T-helper 2 cell treated with Interferon-gamma antibody and Interleukin-4, amounts not matched to agents 5 μg/mL and 100 μg/mL, for 36 hours (primary cell): ENCODE measurements at regions not wholly inside any gene's neighbourhood (a gene's known extent, or its start where the extent isn't known, plus 50 kb on each side); places are given as distances from the start of the nearest gene placed in this dataset.

Source experiments
- DNase-seq: peaks from one replicate; pipeline ENCODE4 v3.0.0; 2021; ENCODE audit warnings: low spot score
- H3K27ac Mint-ChIP-seq: one replicate; pipeline ENCODE4 v1.8.0; 2021; ENCODE audit warnings: mild to moderate bottlenecking, mixed read lengths
- H3K27me3 Mint-ChIP-seq: one replicate; pipeline ENCODE4 v1.8.0; 2021; ENCODE audit warnings: low read depth, mixed read lengths
- H3K36me3 Mint-ChIP-seq: one replicate; pipeline ENCODE4 v1.8.0; 2021; ENCODE audit warnings: low read depth, mixed read lengths
- H3K4me1 Mint-ChIP-seq: one replicate; pipeline ENCODE4 v1.8.0; 2021; ENCODE audit warnings: low read depth, mixed read lengths
- H3K4me3 Mint-ChIP-seq: one replicate; pipeline ENCODE4 v1.8.0; 2022; ENCODE audit warnings: mild to moderate bottlenecking, moderate library complexity, mixed read lengths
- H3K9me3 Mint-ChIP-seq: one replicate; pipeline ENCODE4 v1.8.0; 2021; ENCODE audit warnings: mixed read lengths

- no peak for DNase-seq
- H3K4me3 Mint-ChIP-seq = no peak overlapping the region
- no peaks in the 10 kb centered on the region for H3K9me3 Mint-ChIP-seq
- no peaks in the 10 kb centered on the region for H3K36me3 Mint-ChIP-seq
- no peaks in the 10 kb centered on the region for H3K4me1 Mint-ChIP-seq
- no peaks in the 10 kb centered on the region for H3K27me3 Mint-ChIP-seq
- H3K27ac Mint-ChIP-seq = no peak overlapping the region
These were observed 499.0 kb downstream of the TXNL1 start for GRCh38 chr18:56139372-56139771.

- Mint-ChIP-seq H3K4me1 (no peaks in the 10 kb centered on the region), H3K4me3 (no peak overlapping the region), H3K27ac (no peak overlapping the region), H3K36me3 (no peaks in the 10 kb centered on the region), H3K27me3 (no peaks in the 10 kb centered on the region), H3K9me3 (no peaks in the 10 kb centered on the region)
- DNase-seq = no peak
These were observed 502.3 kb downstream of the TXNL1 start for GRCh38 chr18:56136105-56136504.

- Mint-ChIP-seq H3K36me3 (no peaks in the 10 kb centered on the region), H3K4me1 (no peaks in the 10 kb centered on the region), H3K9me3 (no peaks in the 10 kb centered on the region), H3K4me3 (no peak overlapping the region), H3K27me3 (no peaks in the 10 kb centered on the region), H3K27ac (no peak overlapping the region)
- no peak for DNase-seq
These were observed 507.9 kb downstream of the TXNL1 start for GRCh38 chr18:56130481-56130880.

- Mint-ChIP-seq H3K36me3 (no peaks in the 10 kb centered on the region), H3K9me3 (no peaks in the 10 kb centered on the region), H3K27me3 (no peaks in the 10 kb centered on the region), H3K4me3 (no peak overlapping the region), H3K4me1 (no peaks in the 10 kb centered on the region), H3K27ac (no peak overlapping the region)
- no peak for DNase-seq
These were observed 510.1 kb downstream of the TXNL1 start for GRCh38 chr18:56128153-56128791.

GRCh38 chr18:56127322-56128099, 510.9 kb downstream of the TXNL1 start:
- no peak for DNase-seq
- Mint-ChIP-seq H3K36me3 (no peaks in the 10 kb centered on the region), H3K9me3 (no peaks in the 10 kb centered on the region), H3K27me3 (no peaks in the 10 kb centered on the region), H3K4me1 (no peaks in the 10 kb centered on the region), H3K27ac (no peak overlapping the region), H3K4me3 (no peak overlapping the region)

- Mint-ChIP-seq H3K4me3 (no peak overlapping the region), H3K4me1 (no peaks in the 10 kb centered on the region), H3K36me3 (no peaks in the 10 kb centered on the region), H3K27me3 (no peaks in the 10 kb centered on the region), H3K9me3 (no peaks in the 10 kb centered on the region), H3K27ac (no peak overlapping the region)
- no peak for DNase-seq
These were observed 514.2 kb downstream of the TXNL1 start for GRCh38 chr18:56124186-56124585.

- Mint-ChIP-seq H3K27me3 (no peaks in the 10 kb centered on the region), H3K36me3 (no peaks in the 10 kb centered on the region), H3K4me1 (no peaks in the 10 kb centered on the region), H3K9me3 (no peaks in the 10 kb centered on the region), H3K4me3 (no peak overlapping the region), H3K27ac (no peak overlapping the region)
- no peak for DNase-seq
These were observed 516.7 kb downstream of the TXNL1 start for GRCh38 chr18:56121669-56122068.

GRCh38 chr18:56120782-56121181, 517.6 kb downstream of the TXNL1 start:
- Mint-ChIP-seq H3K27ac (no peak overlapping the region), H3K36me3 (no peaks in the 10 kb centered on the region), H3K4me3 (no peak overlapping the region), H3K27me3 (no peaks in the 10 kb centered on the region), H3K9me3 (no peaks in the 10 kb centered on the region), H3K4me1 (no peaks in the 10 kb centered on the region)
- no peak for DNase-seq

GRCh38 chr18:56119681-56120080, 518.7 kb downstream of the TXNL1 start:
- no peak for DNase-seq
- Mint-ChIP-seq H3K27ac (no peak overlapping the region), H3K4me1 (no peaks in the 10 kb centered on the region), H3K4me3 (no peak overlapping the region), H3K36me3 (no peaks in the 10 kb centered on the region), H3K9me3 (no peaks in the 10 kb centered on the region), H3K27me3 (no peaks in the 10 kb centered on the region)

- Mint-ChIP-seq H3K4me1 (peaks cover 3% of the 10 kb centered on the region), H3K27me3 (no peaks in the 10 kb centered on the region), H3K36me3 (no peaks in the 10 kb centered on the region), H3K9me3 (no peaks in the 10 kb centered on the region), H3K4me3 (no peak overlapping the region), H3K27ac (no peak overlapping the region)
- DNase-seq = no peak
These were observed 520.0 kb downstream of the TXNL1 start for GRCh38 chr18:56118422-56118821.

- Mint-ChIP-seq H3K27me3 (no peaks in the 10 kb centered on the region), H3K27ac (no peak overlapping the region), H3K4me1 (peaks cover 16% of the 10 kb centered on the region), H3K36me3 (no peaks in the 10 kb centered on the region), H3K9me3 (no peaks in the 10 kb centered on the region), H3K4me3 (no peak overlapping the region)
- no peak for DNase-seq
These were observed 523.0 kb downstream of the TXNL1 start for GRCh38 chr18:56115071-56116015.

- DNase-seq = no peak
- no peaks in the 10 kb centered on the region for H3K27me3 Mint-ChIP-seq
- no peak overlapping the region for H3K4me3 Mint-ChIP-seq
- no peaks in the 10 kb centered on the region for H3K36me3 Mint-ChIP-seq
- peaks cover 16% of the 10 kb centered on the region for H3K4me1 Mint-ChIP-seq
- H3K27ac Mint-ChIP-seq = no peak overlapping the region
- H3K9me3 Mint-ChIP-seq = no peaks in the 10 kb centered on the region
These were observed 525.0 kb upstream of the TCF4 start for GRCh38 chr18:56112984-56113383.

- Mint-ChIP-seq H3K27ac (peak overlapping the region; percentile 63), H3K36me3 (no peaks in the 10 kb centered on the region), H3K27me3 (no peaks in the 10 kb centered on the region), H3K9me3 (no peaks in the 10 kb centered on the region), H3K4me3 (peak overlapping the region; percentile 42), H3K4me1 (peaks cover 16% of the 10 kb centered on the region)
- peak; percentile 60 for DNase-seq
These were observed 524.2 kb upstream of the TCF4 start for GRCh38 chr18:56112013-56112749.
